ENCODE measurements at regions not wholly inside any gene's neighbourhood (a gene's known extent, or its start where the extent isn't known, plus 50 kb on each side); places are given as distances from the start of the nearest gene placed in this dataset.
"Not testable (repeated sequence)": the region's sequence is repeated elsewhere in the genome, so short reads cannot be mapped to it uniquely, and the experiment has no call there.

DNA sequence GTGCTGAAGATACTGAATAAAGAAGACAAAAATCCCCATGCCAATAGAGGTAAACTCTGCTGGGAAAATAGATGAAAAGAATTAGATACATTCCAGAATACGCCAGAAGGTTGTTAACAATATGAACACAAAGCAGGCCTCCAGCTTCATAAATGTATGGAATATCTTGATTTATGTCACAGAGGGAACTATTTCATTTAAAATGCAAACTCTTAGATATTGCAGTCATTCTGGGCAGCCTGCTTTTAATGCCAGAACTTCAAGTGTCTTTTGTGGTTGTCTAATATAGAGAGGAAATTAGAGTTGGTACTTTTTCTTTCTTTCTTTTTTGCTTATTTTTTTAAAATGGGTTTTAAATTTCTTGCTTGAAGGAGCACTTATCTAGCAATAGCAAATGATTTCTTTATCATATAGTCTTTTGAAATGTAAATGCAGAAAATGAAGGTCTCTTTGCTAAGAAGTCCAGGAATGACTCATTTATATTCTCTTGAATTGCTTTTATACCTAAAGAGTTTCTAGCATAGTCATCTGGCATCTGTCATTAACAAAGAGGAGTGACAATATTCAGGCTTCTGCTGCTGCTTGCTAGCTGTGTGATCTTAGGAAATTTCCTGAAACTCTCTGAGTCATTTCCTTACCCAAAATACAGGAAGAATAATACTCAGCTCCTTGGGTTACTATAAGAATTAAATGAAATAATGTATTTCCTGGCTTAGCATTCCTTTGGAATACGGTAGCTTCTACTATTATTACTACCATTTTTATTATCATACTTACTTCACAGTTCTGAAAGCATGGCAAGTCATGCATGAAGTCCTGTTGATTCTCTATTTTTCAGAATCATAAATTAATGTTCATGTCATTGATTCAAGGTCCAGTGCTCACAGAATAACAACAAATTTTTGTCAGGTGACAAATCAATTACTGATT, 527.6 kb downstream of the DIPK2A start:
- in situ Hi-C loops (cut with HindIII; ENCODE audit: low sequenced_read_pairs): no loop called here

DNA sequence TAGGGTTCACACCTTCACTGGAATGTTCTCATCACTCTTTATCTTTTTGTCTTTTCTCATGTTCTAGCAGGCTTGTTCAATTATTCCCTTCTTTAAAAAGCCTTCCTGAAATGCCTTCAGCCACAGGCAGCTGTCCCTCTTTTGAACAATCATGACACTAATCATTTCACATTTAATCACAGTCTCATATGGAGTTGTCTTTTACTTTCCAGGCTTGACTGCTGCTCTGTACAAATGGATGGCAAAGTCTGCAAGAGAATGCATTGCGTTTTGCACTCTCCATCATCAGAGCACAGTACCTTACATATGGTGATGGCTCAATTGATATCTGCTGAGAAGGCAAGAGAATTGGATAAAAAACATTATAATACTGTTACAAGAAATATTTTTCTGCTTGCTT, 529.8 kb downstream of the DIPK2A start:
- in situ Hi-C loops (cut with HindIII; ENCODE audit: low sequenced_read_pairs): no loop called here

DNA sequence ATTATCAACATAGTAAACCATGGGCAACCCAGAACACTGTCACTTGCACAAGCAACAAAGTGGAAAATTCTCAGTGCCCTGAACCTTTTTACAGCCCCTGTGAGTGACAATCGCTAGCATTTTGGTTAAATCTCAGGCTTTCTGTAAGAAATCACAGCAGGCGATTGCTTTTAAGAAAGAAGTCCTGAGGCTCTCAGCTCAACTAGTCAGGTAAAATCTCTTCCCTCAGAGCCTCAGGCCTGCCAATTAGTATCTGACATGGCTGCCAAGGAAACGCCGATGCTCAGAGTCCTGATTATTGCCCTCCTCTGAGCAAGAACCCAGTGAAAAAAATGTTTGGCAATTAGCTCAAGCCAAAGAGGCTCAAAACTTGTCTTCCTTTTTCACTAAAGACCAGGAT, 530.8 kb downstream of the DIPK2A start:
- in situ Hi-C loops (cut with HindIII; ENCODE audit: low sequenced_read_pairs): no loop called here

DNA sequence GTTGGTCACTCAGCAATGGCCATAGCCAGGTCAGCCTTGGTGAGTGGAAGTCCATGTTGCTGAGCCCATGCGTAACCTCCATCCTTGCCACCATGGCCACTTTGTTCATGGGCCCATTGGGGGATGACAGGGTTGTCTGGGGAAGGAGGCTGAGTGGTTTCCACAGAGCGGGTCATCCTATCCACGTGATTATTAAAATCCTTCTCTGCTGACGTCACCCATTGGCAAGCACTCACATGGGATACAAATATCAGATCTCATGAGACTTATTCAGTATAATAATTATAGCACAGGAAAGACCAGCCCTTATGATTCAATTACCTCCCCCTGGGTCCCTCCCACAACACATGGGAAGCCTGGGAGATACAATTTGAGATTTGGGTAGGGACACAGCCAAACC, 534.8 kb downstream of the DIPK2A start:
- in situ Hi-C loops (cut with HindIII; ENCODE audit: low sequenced_read_pairs): not testable (repeated sequence)

DNA sequence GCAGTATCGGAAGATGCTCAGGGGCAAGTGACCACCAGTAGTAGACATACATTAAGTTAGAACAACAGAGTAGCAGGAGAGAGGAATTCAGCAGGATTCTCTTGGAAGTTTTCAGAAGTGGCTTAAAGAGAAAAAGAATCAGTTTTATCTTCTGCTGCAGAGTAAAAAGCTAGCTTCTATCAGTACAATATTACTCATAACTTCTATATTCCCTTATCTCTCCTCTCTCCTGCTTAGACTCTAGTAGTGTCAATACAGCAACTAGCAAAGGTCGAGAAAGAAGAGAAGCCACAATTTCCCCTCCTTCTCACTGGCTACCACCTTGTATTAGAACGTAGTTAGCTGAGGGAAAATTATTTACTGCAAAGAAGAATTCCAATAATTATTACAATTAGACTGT, 539.7 kb downstream of the DIPK2A start:
- in situ Hi-C loops (cut with HindIII; ENCODE audit: low sequenced_read_pairs): no loop called here

DNA sequence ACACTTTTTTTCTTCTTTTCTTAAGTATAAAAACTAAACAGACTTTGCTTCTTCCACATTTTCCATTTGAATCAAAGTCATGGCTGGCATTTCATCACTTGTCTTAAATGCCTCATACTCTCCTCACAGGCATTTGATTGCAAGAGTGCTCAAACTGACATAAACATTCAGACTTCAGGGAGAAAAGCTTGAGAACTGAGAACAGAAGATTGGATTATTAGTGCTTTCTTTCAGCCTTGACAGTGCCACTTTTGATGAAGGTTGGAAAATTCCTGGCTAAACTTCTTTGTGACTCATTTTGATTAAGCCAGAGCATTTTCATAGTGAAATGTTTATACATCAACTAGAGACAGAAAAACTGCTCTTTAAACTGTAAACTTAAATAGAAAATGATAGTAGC, 544.4 kb downstream of the DIPK2A start:
- in situ Hi-C loops (cut with HindIII; ENCODE audit: low sequenced_read_pairs): no loop called here

DNA sequence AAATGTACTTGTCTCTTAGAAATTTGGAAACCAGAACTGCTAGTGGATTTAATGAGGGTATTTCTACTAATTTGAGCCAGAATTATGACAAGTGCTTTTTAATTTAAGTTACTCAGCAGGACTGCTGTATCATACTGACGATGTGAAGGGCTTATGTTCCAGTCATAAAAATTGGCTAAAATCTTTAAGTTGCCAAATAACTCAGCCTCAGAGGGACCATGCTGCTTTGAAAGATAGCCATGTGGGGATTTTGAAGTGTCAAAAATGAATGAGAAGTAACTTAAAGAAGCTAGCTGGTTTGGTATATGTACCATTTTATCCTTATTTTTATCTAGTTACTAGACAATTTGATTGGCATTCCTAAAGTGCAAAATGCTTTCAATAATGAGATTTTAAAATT, 545.0 kb downstream of the DIPK2A start:
- in situ Hi-C loops (cut with HindIII; ENCODE audit: low sequenced_read_pairs): no loop called here

DNA sequence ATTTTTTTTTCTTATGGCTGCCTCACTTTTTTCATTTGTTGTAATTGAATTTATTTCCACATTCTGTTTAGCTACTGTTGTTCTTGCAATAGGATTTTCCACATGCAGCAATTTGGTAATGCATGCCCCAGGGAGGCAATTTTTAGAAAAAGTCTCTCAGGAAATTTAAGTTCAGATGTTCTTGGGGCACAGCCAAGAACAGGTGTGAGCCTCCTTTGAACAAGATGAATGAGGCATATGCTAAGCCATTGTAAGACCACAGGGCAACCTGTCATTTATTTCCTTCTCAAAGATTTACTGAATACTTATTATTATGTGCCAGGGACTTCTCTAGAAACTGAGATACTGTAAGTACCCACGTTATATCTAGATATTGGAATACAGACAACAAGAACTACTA, 549.5 kb downstream of the DIPK2A start:
- in situ Hi-C loops (cut with HindIII; ENCODE audit: low sequenced_read_pairs): no loop called here

DNA sequence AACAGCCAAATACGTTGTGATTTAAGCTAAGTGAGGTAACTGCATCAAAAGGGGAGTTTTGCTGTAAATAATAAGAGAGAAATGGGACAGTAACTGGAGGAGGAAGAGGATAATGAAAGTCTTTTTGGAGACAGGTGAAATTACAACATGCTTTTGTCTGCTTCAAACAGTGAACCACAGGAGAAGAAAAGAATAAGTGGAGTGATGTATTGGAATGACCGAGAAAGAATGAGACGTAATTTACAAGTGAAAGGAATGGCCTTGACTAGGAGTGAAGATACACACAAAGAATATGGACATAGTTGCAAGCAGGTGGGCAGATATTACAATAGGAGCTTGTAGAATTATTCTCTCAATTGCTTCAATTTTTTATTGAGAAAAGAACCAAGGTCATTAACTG, 550.8 kb downstream of the DIPK2A start:
- in situ Hi-C loops (cut with HindIII; ENCODE audit: low sequenced_read_pairs): no loop called here

DNA sequence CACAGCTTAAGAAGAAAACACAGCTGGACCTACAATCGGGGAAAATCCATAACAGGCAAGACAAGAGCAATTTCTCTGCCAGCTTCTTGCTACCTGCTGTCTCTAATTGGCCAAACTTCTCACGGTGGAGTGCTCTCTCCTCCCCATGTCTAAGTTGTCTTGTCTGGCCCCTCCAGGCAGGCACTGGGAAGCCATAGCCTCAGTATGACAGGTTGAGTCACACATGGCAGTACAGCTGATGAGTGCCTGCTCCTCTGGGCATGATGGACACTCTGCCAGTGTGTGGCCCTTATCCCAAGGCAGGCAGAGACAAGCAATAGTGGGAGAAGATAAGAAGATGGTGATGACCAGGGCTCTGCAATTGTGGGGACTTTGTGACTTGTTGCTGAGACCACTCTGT, 551.8 kb downstream of the DIPK2A start:
- in situ Hi-C loops (cut with HindIII; ENCODE audit: low sequenced_read_pairs): no loop called here

DNA sequence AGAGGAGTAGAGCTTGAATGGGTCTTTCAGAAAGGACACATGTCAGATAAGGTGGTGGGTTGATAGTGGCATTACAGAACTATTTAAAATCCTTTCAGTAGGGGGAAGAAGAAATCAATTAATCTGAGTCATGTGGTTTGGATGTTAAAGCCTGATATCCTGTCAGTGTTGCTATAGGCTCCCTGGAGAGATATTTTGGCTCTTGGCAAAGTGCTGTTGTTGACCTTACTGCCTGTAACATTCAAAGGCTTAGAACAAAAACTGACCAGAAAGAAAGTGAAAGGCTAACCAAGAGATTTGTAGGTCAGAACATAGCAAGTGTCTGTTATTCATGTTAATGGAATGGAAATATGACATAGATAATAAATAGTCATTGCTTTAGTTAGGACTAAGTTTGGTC, 552.9 kb downstream of the DIPK2A start:
- in situ Hi-C loops (cut with HindIII; ENCODE audit: low sequenced_read_pairs): no loop called here

DNA sequence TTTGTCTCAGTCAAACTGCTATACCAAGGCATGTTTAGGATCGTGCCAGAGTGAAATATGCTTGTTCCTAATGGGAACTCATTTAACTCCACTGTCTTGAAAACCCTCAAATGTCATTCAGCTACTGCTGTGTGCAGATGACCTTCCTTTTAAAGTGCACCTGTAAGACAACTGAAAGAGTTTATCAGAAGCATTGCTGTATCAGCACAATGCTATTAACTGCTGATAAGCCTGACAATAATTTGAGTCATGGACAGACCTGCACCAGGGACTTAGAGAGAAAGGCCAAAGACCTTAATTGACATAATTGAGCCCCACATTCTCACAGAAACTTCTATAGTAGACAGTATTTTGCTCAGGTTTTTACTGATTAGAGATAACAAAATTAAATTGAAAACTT, 557.9 kb downstream of the DIPK2A start:
- in situ Hi-C loops (cut with HindIII; ENCODE audit: low sequenced_read_pairs): no loop called here

DNA sequence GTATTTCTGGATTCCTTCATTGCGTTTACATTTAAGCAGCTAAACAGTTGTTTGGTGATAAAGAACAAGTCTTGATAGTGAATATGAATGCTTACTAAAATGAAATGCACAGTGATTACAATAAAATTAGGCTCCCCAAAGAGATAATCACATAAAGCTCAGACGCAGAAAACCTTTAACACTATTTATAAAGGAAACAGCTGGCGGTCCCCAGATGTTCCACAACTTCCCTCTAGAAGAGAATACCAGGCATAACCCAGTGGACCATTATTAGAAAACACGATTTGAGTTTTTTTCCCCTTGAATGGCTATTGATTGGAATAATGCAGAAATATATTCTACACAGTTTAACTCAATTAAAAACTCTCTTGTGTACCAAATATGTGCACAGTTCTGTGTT, 573.2 kb downstream of the DIPK2A start:
- in situ Hi-C loops (cut with HindIII; ENCODE audit: low sequenced_read_pairs): no loop called here

DNA sequence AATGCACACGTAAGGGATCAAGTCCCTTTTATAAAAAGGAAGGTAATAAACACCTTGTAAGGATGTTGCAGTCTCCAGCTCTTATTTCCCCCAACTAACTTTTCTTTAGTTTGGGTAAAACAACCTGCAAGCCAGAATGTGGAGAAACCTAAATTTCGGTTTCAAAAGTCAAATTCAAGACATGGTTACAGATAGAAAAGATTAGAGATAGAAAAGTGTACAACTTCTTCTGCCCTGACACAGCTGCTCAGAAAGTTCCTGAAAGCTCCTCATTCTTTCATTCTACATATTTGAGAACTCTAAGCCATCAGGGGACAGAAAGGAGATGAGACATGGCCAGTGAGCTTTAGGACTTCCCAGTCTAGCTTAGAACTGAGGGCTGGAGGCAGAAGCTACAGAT, 574.9 kb downstream of the DIPK2A start:
- in situ Hi-C loops (cut with HindIII; ENCODE audit: low sequenced_read_pairs): no loop called here

DNA sequence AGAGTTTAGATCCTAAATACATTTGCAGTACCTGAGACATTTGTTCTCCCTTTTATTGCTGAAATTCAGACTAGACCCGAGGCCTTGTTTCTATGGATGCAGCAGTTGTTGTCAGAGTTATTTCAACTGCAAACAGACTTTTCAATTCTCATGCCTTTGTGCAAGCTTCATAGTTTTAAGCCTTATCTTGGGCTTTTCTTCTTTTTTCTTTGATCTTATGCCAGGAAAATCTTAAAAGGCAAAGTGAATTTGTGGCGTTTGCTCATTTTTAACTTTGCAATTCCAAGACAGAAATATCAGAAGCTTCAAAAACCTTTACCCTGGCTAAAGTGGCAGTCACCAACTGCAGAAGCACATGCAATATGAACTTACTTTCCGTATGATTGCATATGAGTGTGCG, 576.7 kb downstream of the DIPK2A start:
- in situ Hi-C loops (cut with HindIII; ENCODE audit: low sequenced_read_pairs): no loop called here

DNA sequence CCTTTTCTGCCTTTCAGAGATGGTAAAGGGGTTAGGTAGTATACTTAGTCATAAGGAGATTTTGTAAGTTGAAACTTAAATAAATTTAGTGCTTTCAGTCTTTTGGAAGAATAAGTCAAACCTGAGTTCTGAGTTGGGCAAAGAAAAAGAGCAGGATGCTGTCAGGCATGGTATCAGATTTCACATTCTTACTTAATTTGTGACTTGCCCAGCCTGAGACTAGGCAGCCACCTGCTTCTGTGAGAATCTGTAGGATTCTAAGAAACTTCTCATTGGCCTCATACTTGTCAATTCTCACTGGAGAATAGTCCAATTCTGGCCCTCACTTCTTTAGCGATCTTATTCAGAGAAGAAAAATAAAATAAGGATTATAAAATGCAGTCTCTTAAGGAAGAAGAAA, 577.5 kb downstream of the DIPK2A start:
- in situ Hi-C loops (cut with HindIII; ENCODE audit: low sequenced_read_pairs): no loop called here

DNA sequence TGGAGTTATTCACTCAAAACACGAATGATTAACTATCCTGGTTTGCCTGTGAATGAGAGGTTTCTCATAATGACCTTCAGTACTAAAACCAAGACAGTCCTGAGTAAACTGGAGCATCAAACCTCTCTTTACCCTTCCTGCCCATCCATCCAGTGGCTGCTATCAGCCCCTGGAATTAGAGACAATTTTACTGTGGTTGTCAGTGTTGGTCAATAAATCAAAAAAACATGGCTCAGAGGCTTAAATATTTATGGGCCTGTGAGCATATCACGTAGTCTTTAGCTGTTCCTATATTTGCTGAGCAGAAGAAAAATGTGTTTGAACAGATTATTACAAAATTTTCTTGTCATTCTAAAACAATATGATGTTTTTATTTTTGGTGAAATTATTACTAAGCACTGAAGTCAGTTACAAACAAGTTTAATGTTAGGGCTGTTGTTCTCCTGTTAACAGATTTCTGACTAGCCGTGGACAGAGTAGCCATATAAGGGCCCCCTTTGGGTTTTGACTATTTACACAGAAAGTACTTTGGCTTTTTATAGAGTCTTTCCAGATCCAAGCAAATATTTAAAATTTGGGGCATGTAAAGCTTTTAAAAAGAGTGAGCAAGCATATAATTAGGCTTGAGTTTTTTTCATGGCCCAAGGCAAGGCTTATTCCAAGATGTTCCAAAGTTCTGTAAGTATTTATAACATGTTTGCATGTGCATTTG, 580.9 kb downstream of the DIPK2A start:
- in situ Hi-C loops (cut with HindIII; ENCODE audit: low sequenced_read_pairs): no loop called here

DNA sequence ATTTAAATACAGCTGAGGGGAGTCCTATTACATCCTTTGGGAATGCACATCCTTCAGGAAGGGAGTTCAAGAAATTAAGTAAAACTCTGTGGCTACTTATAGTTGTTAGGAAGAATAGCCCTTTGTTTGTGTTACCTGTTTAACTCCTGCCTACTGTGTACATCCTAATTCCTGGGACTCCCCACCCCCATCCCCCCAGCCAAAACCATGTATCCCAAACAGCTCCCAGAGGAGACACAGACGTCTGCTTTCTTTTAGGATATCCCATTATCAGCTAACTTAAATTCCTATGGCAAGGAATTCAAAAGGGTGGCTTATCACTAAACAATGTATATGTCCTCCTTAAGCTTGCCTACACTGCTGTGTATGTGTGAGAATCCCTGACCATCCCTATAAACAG, 581.7 kb downstream of the DIPK2A start:
- in situ Hi-C loops (cut with HindIII; ENCODE audit: low sequenced_read_pairs): no loop called here

DNA sequence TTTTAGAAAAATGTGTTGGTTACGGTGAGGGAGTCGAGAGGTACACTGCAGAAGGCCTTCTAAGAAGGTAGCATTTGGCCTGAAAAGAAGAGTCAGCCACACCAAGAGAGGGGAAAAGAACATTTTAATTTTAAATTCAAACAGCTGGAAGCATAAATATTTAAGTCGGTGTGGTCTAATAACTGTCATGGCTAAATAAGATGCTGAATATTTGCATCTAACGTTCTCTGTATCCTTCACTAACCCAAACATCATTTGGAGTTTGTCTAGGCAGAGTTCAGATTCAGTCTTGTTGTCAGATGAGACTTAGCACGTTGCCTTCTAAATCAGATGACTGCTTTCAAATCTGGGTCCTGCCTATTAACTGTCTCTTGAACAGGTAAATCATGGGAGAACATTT, 583.3 kb downstream of the DIPK2A start:
- in situ Hi-C loops (cut with HindIII; ENCODE audit: low sequenced_read_pairs): no loop called here

DNA sequence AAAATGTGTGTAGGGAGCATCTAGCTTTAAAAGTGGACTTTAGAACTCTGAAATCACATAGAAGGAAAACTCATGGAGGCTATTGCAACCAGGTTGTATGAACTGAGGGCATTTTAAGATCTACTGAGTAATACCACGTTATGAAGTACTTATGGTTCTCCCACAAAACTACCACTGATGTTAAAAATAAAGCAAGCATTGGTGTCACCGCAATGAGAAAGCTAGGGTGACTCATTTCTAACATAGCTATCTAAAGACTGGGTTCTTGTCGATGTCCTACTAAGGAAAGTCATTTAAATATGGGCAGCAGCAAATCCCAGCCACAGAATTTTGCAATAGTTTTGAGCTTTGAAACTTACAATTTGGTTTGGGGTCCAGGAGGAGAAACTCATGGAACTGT, 584.8 kb downstream of the DIPK2A start:
- in situ Hi-C loops (cut with HindIII; ENCODE audit: low sequenced_read_pairs): no loop called here

DNA sequence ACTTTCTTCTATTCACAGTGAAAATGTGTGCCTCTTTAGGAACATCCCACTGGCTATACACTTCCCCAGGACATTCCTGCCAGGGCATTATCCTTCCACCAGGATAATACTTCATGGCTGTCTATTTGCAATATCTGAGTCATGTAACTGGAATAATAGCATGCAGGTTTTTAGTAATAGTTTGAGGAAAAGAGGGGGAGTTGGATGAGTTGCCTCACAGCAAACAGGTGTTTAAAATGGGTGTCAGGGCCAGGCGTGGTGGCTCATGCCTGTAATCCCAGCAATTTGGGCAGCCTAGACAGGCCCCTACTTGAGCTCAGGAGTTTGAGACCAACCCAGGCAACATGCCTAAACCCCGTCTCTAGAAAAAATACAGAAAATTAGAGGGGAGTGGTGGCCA, 585.9 kb downstream of the DIPK2A start:
- in situ Hi-C loops (cut with HindIII; ENCODE audit: low sequenced_read_pairs): no loop called here

DNA sequence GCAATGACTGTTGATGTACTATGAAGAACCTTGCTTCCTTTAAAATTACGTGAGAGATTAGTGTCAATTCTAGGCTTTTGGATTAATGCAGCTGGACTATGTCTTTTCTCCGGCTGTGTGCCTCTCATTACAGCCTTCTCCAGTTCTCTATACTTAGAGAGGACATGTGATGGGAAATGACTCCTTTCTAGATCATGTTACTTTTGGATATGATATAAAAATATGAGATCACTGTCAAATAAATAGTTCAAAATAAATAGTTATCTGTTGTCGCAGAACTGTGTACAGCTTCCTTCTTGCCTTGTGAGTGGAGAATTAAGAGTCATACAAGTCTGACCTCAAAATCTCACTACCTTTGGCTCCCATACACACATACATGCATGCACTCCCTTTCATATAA, 592.4 kb downstream of the DIPK2A start:
- in situ Hi-C loops (cut with HindIII; ENCODE audit: low sequenced_read_pairs): no loop called here
